Keratinocyte (primary cell): ENCODE measurements at regions not wholly inside any gene's neighbourhood (a gene's known extent, or its start where the extent isn't known, plus 50 kb on each side); places are given as distances from the start of the nearest gene placed in this dataset.

Experiments used
- DNase-seq: peaks from one replicate; pipeline ENCODE4 v3.0.0-alpha.2; 2011; ENCODE audit warnings: low read depth, missing footprints, low spot score
- FAIRE-seq: peaks from 2 replicates; lab custom pipeline; 2011; peaks lifted over from hg19 to GRCh38; lab: Jason Lieb, UNC
- H2AFZ ChIP-seq: 2 replicates; pipeline ENCODE4 v1.6.0; 2012; ENCODE audit warnings: low read length, control low read depth, inconsistent platforms; ENCODE audit not compliant: control insufficient read depth
- H3K27ac ChIP-seq: 2 replicates; pipeline ENCODE4 v1.5.1; 2011; ENCODE audit warnings: low read length; ENCODE audit not compliant: control insufficient read depth, insufficient read depth
- H3K27me3 ChIP-seq: 3 replicates; pipeline ENCODE4 v1.6.0; 2011; ENCODE audit warnings: low read length; ENCODE audit not compliant: control insufficient read depth, insufficient read depth; ENCODE audit errors: extremely low read depth
- H3K36me3 ChIP-seq, 2 experiments: 2 replicates in 1 of 2; 3 replicates in 1 of 2; pipeline ENCODE4 v1.5.1; 2011; ENCODE audit warnings: low read length in 2 of 2, mild to moderate bottlenecking in 1 of 2; ENCODE audit not compliant: control insufficient read depth in 2 of 2, insufficient read depth in 2 of 2; ENCODE audit errors: extremely low read depth in 1 of 2
- H3K4me1 ChIP-seq: 3 replicates; pipeline ENCODE4 v1.5.1; 2011; ENCODE audit warnings: low read length; ENCODE audit not compliant: control insufficient read depth, insufficient read depth; ENCODE audit errors: extremely low read depth
- H3K4me2 ChIP-seq: 3 replicates; pipeline ENCODE4 v1.6.0; 2011; ENCODE audit warnings: low read depth, low read length; ENCODE audit not compliant: control insufficient read depth, insufficient read depth; ENCODE audit errors: extremely low read depth
- H3K4me3 ChIP-seq, 3 experiments: fragments of 200-600 bp in 1 of 3; sonication (generic) in 1 of 3; 2 replicates in 2 of 3; 3 replicates in 1 of 3; pipeline ENCODE4 v1.5.1; 2011 to 2016; ENCODE audit warnings: low read length in 3 of 3, mild to moderate bottlenecking in 3 of 3, control low read depth in 2 of 3, inconsistent platforms in 1 of 3, low read depth in 1 of 3, mixed read lengths in 1 of 3, mixed run types in 1 of 3, moderate library complexity in 1 of 3; ENCODE audit not compliant: control insufficient read depth in 2 of 3, insufficient read depth in 2 of 3; ENCODE audit errors: extremely low read depth in 1 of 3
- H3K79me2 ChIP-seq: 2 replicates; pipeline ENCODE4 v1.6.0; 2012; ENCODE audit warnings: low read length; ENCODE audit not compliant: control insufficient read depth, insufficient read depth
- H3K9ac ChIP-seq: 3 replicates; pipeline ENCODE4 v1.6.0; 2011; ENCODE audit warnings: low read length; ENCODE audit not compliant: control insufficient read depth, insufficient read depth; ENCODE audit errors: extremely low read depth
- H3K9me1 ChIP-seq: 3 replicates; pipeline ENCODE4 v1.6.0; 2011; ENCODE audit warnings: low read length; ENCODE audit not compliant: control insufficient read depth, insufficient read depth; ENCODE audit errors: extremely low read depth
- H3K9me3 ChIP-seq: 2 replicates; pipeline ENCODE4 v1.5.1; 2012; ENCODE audit warnings: low read depth, low read length; ENCODE audit not compliant: control insufficient read depth
- H4K20me1 ChIP-seq: 3 replicates; pipeline ENCODE4 v1.6.0; 2011; ENCODE audit warnings: low read length; ENCODE audit not compliant: control insufficient read depth, insufficient read depth; ENCODE audit errors: extremely low read depth
- EZH2 ChIP-seq: IDR thresholded peaks from one replicate; pipeline ENCODE4 v1.6.1; 2012; ENCODE audit warnings: inconsistent platforms, mild to moderate bottlenecking, low read length, moderate library complexity
- dilution Hi-C: fragments of 300-500 bp; cut with MboI; formaldehyde crosslinking; loops from one replicate; pipeline ENCODE4 v1.7.0; 2020; ENCODE audit warnings: low sequenced_read_pairs; ENCODE audit not compliant: extremely low pct_ligation_motif_present
- TF ChIP-seq, protein P1 (sequence below), 3 experiments: IDR thresholded peaks in 1 of 3; conservative IDR thresholded peaks in 1 of 3; optimal IDR thresholded peaks in 1 of 3; 2 replicates in 2 of 3; 3 replicates in 1 of 3; pipeline versions ENCODE3 to v1.5.1; 2011; ENCODE audit warnings: low read length in 3 of 3, mild to moderate bottlenecking in 3 of 3, moderate library complexity in 2 of 3, control low read depth in 1 of 3, inconsistent platforms in 1 of 3; ENCODE audit not compliant: insufficient read depth in 2 of 3; ENCODE audit errors: extremely low read depth in 1 of 3

DNA sequence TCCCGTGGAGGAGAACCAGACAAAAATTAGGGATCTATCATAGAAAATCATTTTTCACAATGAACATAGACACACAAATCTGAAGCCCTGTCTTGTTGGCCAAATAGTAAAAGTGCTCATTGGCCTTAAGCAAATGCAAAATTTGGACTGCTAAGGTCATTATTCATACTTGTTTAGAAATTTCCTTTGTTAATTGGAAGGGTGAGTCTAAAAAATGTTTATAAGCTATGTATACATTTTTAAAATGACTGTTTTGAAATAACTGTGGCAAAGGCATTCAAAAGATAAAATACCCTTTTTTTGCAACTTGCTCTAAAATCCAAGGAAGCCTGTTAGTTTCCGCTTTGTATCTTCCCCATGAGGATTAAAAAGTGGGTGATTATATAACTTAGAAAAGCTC lies 195.0 kb downstream of the ZNF330 start:
- H3K79me2 ChIP-seq, result no peaks in the 10 kb centered on the region
- DNase-seq (no peak), FAIRE-seq (no peak)
- dilution Hi-C loops, result no loop called here
- H3K4me3 ChIP-seq, result no peak overlapping the region
- no peak for TF ChIP-seq EZH2
- TF ChIP-seq, protein P1, sequence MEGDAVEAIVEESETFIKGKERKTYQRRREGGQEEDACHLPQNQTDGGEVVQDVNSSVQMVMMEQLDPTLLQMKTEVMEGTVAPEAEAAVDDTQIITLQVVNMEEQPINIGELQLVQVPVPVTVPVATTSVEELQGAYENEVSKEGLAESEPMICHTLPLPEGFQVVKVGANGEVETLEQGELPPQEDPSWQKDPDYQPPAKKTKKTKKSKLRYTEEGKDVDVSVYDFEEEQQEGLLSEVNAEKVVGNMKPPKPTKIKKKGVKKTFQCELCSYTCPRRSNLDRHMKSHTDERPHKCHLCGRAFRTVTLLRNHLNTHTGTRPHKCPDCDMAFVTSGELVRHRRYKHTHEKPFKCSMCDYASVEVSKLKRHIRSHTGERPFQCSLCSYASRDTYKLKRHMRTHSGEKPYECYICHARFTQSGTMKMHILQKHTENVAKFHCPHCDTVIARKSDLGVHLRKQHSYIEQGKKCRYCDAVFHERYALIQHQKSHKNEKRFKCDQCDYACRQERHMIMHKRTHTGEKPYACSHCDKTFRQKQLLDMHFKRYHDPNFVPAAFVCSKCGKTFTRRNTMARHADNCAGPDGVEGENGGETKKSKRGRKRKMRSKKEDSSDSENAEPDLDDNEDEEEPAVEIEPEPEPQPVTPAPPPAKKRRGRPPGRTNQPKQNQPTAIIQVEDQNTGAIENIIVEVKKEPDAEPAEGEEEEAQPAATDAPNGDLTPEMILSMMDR (optimal IDR thresholded peaks at IDR 0.05 in 1 of 3, IDR thresholded peaks at IDR 0.05 in 1 of 3, conservative IDR thresholded peaks at IDR 0.05 in 1 of 3; ENCODE audit: extremely low read depth in 1 of 3, insufficient read depth in 2 of 3, low read length in 3 of 3), result no peak
- no peaks in the 10 kb centered on the region for H3K9me3 ChIP-seq
- no peaks in the 10 kb centered on the region for H3K9me1 ChIP-seq
- no peaks in the 10 kb centered on the region for H4K20me1 ChIP-seq
- no peak overlapping the region for H3K9ac ChIP-seq
- H3K4me2 ChIP-seq, result no peak overlapping the region
- H3K27ac ChIP-seq, result no peak overlapping the region
- no peaks in the 10 kb centered on the region for H3K36me3 ChIP-seq
- no peak overlapping the region for H2AFZ ChIP-seq
- H3K4me1 ChIP-seq, result no peaks in the 10 kb centered on the region
- H3K27me3 ChIP-seq, result no peaks in the 10 kb centered on the region

DNA sequence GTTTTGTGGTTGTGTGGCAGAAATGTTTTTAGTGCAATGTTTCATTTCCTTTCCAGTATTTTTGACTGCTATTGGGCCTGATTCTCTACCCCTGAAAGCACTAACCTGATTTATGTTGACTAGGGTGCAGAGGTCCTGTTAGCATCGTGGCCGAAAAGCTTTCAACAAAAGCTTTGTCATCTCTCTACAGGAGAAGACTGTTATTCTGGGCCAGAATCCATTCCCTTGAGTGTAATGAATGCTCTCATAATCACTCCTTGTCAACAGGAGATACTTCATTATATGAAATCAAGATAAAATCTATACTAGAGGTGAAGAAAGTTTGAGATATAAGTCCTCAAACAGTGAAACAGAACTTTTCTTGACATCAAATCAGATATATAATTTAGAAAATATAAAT lies 195.5 kb downstream of the ZNF330 start:
- Histone ChIP-seq H3K27me3 (no peaks in the 10 kb centered on the region), H3K4me2 (no peak overlapping the region), H3K9me3 (no peaks in the 10 kb centered on the region), H3K9me1 (no peaks in the 10 kb centered on the region), H3K9ac (no peak overlapping the region), H2AFZ (no peak overlapping the region), H3K36me3 (no peaks in the 10 kb centered on the region), H3K27ac (no peak overlapping the region), H4K20me1 (no peaks in the 10 kb centered on the region), H3K4me3 (no peak overlapping the region), H3K79me2 (no peaks in the 10 kb centered on the region), H3K4me1 (no peaks in the 10 kb centered on the region)
- DNase-seq (no peak), FAIRE-seq (no peak)
- TF ChIP-seq, protein P1 (optimal IDR thresholded peaks at IDR 0.05 in 1 of 3, IDR thresholded peaks at IDR 0.05 in 1 of 3, conservative IDR thresholded peaks at IDR 0.05 in 1 of 3; ENCODE audit: extremely low read depth in 1 of 3, insufficient read depth in 2 of 3, low read length in 3 of 3), result no peak
- no peak for TF ChIP-seq EZH2
- dilution Hi-C loops, result no loop called here
